ENCODE measurements at regions not wholly inside any gene's neighbourhood (a gene's known extent, or its start where the extent isn't known, plus 50 kb on each side); places are given as distances from the start of the nearest gene placed in this dataset.

GRCh38 chr16:6125483-6126259, 1028.1 kb upstream of the EEF2KMT start:
- TF ChIP-seq, protein P1, sequence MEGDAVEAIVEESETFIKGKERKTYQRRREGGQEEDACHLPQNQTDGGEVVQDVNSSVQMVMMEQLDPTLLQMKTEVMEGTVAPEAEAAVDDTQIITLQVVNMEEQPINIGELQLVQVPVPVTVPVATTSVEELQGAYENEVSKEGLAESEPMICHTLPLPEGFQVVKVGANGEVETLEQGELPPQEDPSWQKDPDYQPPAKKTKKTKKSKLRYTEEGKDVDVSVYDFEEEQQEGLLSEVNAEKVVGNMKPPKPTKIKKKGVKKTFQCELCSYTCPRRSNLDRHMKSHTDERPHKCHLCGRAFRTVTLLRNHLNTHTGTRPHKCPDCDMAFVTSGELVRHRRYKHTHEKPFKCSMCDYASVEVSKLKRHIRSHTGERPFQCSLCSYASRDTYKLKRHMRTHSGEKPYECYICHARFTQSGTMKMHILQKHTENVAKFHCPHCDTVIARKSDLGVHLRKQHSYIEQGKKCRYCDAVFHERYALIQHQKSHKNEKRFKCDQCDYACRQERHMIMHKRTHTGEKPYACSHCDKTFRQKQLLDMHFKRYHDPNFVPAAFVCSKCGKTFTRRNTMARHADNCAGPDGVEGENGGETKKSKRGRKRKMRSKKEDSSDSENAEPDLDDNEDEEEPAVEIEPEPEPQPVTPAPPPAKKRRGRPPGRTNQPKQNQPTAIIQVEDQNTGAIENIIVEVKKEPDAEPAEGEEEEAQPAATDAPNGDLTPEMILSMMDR (conservative IDR thresholded peaks at IDR 0.05; ENCODE audit: low read depth, low read length) = no peak
- DNase-seq (ENCODE audit: low read depth) = peak; percentile 79

GRCh38 chr16:6124136-6124535, 1026.5 kb upstream of the EEF2KMT start:
- no peak for DNase-seq (ENCODE audit: low read depth)
- no peak overlapping the region for H3K4me3 ChIP-seq (ENCODE audit: low read length)
- TF ChIP-seq, protein P1 (conservative IDR thresholded peaks at IDR 0.05; ENCODE audit: low read depth, low read length) = no peak

More at GRCh38 chr16:6125483-6126259, 1028.1 kb upstream of the EEF2KMT start:
- H3K4me3 ChIP-seq (ENCODE audit: low read length) = no peak overlapping the region

DNA sequence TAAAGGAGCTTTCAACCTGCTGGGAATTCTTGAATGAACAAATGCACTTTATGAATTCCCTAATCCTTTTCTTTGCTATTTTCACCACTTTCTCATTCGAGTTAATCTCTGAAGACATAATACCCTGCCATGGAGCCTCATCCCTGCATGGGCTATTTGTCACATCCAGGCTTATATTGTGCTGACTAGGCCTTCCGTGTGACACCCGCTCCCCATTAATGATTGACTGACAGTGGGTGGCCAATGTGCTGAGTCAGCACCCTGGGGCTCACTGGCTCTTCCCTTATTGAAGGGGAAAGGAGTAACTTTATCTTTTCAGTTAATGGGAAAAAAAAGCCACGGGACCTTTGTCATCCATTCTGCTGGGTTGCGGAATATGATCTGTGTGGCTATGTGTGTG, 1024.8 kb upstream of the EEF2KMT start:
- no peak overlapping the region for H3K4me3 ChIP-seq (ENCODE audit: low read length)
- TF ChIP-seq, protein P1 (conservative IDR thresholded peaks at IDR 0.05; ENCODE audit: low read depth, low read length) = no peak
- DNase-seq (ENCODE audit: low read depth) = peak; percentile 69

DNA sequence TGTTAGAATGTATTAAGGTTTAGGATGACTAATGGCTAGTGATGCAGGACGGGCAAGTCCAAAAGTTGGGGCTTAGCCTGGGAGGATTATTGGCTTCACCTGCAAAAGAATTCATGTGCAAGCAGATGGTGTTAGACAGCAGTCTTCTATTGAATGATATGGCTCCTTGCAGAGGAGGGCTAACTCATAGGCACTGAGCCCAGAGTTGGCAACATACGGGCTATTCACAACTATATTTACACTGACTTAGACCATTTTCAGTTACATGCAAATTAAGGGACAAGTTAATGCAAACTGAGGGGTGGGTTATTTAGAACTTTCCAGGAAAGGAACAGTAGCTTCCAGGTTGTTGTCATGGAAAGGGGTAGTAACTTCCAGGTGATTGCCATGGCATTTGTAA, 1017.1 kb upstream of the EEF2KMT start:
- no peak for DNase-seq (ENCODE audit: low read depth)
- no peak overlapping the region for H3K4me3 ChIP-seq (ENCODE audit: low read length)
- TF ChIP-seq, protein P1 (conservative IDR thresholded peaks at IDR 0.05; ENCODE audit: low read depth, low read length) = no peak

DNA sequence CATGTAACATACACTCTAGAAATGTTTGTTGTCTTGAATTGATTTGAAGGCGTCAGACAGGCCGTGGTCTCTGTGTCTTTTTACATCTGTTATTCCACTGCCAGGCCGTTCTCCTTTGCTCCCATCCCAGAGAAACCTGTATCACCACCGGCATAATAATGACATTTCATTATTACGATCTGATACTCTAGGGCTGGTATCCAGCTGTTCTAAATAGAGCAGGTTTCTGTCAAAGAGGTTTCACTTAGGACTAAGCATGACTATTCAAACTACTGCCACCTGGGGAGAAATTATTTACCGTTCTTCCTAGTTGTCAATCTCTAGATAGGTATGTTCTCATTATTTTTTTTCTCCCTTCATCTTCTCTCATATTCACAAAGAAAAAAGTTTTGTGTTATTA, 1016.2 kb upstream of the EEF2KMT start:
- no peak overlapping the region for H3K4me3 ChIP-seq (ENCODE audit: low read length)
- DNase-seq (ENCODE audit: low read depth) = no peak
- TF ChIP-seq, protein P1 (conservative IDR thresholded peaks at IDR 0.05; ENCODE audit: low read depth, low read length) = no peak

DNA sequence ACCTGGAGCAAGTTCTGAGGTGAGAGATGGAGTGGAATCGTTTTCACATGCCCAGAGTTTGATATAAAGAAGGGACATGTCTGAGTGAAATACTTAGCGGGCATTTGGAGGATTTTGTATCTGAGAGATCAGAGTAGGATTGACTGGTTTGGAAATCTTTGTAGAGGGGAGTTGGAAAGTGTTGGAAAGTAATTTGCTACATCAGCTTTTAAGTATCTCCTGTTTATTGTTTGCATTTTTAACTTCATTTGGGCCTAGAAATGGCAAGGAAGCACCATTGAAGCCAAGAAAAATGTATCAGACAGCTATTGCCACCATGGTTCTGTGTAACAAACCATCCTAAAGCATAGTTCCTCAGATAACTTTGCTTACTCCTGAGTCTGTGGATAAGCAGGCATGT, 1015.1 kb upstream of the EEF2KMT start:
- TF ChIP-seq, protein P1 (conservative IDR thresholded peaks at IDR 0.05; ENCODE audit: low read depth, low read length) = no peak
- DNase-seq (ENCODE audit: low read depth) = no peak
- no peak overlapping the region for H3K4me3 ChIP-seq (ENCODE audit: low read length)

DNA sequence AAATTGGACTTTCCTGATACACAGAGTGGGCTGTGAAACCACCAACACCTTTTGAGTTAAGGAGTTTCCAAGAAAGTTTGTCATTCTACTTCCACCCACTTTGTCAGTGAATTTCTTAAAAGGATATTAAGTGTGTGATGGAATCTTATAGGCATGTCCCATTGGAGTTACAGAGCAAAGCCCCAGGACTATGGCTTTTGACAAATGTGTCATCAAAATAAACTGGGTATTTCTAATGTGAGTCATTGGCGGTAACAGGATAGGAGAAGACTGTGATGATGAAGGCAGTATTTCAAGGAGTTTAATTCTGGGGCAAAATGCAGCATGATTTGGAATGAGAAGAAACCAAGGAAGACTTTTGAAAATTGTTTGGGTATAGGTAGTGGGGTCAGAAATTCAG, 1013.8 kb upstream of the EEF2KMT start:
- TF ChIP-seq, protein P1 (conservative IDR thresholded peaks at IDR 0.05; ENCODE audit: low read depth, low read length) = no peak
- DNase-seq (ENCODE audit: low read depth) = no peak
- no peak overlapping the region for H3K4me3 ChIP-seq (ENCODE audit: low read length)
